ENCODE measurements at regions not wholly inside any gene's neighbourhood (a gene's known extent, or its start where the extent isn't known, plus 50 kb on each side); places are given as distances from the start of the nearest gene placed in this dataset.

DNA sequence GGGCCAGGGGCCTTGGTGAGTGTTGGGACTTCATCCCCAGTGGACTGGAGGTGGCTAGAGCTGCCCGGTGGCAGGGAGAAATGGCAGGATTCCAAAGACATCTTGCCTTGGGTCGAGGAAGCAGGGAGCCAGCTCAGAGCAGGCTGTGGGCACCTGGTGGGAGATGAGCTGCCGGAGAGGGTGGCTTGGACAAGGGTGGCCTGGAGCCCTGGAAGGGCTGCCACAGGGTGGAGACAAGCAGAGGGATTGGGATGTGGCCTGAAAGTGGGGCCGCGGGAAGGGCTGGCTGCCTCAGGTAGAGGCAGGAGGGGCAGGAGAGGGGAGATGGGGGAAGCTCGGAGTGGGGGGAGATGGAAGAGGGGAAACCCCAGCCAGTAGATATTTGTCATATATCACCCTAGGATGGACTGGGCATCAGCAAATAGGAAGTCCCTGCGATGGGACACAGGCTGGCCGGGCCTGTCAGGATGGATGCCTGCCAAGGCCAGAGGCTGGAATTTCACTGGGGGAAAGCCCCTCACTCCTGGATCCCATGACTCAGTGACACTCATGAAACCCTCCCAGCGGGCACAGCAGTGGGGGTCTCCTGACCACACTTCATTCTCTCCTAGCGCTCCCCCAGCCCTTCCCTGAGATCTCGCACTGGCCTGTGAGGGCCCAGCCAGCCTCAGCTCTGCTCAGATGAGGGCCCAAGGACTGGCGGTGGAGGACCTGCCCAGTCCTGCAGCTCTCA lies 72.0 kb upstream of the SHISAL1 start:
- H3K4me3 ChIP-seq (replicated peaks; ENCODE audit: low read depth, low read length): no peak overlapping the region
- DNase-seq (ENCODE audit: extremely low read depth, low read depth): no peak
- TF ChIP-seq, protein P1, sequence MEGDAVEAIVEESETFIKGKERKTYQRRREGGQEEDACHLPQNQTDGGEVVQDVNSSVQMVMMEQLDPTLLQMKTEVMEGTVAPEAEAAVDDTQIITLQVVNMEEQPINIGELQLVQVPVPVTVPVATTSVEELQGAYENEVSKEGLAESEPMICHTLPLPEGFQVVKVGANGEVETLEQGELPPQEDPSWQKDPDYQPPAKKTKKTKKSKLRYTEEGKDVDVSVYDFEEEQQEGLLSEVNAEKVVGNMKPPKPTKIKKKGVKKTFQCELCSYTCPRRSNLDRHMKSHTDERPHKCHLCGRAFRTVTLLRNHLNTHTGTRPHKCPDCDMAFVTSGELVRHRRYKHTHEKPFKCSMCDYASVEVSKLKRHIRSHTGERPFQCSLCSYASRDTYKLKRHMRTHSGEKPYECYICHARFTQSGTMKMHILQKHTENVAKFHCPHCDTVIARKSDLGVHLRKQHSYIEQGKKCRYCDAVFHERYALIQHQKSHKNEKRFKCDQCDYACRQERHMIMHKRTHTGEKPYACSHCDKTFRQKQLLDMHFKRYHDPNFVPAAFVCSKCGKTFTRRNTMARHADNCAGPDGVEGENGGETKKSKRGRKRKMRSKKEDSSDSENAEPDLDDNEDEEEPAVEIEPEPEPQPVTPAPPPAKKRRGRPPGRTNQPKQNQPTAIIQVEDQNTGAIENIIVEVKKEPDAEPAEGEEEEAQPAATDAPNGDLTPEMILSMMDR (IDR thresholded peaks at IDR 0.05; ENCODE audit: low read depth, low read length, missing control alignments): no peak

DNA sequence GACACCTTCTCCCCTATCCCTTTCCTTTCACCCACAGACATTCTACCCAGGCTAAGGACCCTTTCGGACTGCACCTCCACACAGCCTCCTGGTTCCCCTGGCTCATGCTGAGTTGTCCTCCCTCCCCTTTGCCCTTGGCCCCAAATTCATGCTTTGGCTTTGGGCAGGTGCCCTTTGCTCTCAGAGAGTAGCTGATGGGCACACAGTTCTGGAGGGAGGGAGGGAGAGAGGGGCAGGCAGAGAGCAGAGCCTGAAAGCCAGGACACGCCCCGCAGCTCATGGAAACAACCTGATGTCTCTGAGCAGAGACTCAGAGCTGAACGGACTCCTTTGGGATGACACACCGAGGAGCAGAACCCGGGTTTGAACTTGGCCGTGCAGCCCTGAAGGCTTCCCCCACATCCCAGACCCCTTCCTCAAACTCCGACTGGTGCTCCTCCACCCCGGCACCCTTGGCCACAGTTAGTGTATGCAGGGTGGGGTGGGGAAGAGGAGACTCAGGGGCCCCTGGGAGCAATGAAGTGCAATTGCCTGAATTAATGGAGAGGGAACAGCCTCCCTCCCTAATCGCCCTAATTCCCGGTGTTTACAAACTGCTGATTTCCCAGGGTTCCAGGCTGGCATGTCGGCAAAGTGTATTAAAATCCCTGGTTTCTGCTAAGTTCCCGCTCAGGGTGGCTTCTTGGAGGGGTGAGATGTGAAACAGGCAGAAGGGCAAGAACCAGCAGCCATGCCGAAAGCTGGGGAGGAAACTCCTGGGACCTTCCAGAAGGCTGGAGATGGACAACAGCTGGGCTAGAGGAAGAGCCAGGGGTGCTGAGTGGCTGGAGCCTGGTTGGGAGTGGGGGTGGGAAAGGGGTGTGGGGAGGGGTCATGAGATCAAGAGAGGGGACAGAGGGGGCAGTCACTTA lies 71.2 kb upstream of the SHISAL1 start:
- H3K4me3 ChIP-seq (replicated peaks; ENCODE audit: low read depth, low read length): no peak overlapping the region
- TF ChIP-seq, protein P1 (IDR thresholded peaks at IDR 0.05; ENCODE audit: low read depth, low read length, missing control alignments): no peak
- DNase-seq (ENCODE audit: extremely low read depth, low read depth): no peak

DNA sequence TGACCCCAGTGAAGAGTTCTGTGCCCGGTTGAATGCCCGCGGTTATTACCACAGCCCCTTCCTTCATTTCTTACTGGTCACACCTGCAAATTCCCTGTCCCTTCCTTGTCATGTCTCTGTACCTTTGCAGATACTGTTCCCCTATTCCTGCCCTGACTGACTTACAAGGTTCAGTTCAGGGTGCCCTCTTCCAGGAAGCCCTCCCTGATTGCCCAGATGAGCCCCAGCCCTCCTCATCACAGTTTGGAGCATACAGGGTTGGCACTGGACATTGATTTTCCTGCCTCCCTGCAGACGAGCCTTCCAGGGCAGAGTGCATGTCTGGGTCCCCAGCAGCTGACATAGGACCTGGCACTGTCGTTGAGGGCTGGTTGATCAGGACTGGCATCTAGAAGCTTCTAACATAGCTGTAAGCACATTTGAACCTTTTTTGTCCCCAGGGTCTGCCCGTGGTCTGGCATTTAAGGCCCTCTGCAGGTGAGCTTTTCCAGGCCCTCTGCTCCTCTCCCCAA lies 70.4 kb upstream of the SHISAL1 start:
- DNase-seq (ENCODE audit: extremely low read depth, low read depth): no peak
- H3K4me3 ChIP-seq (replicated peaks; ENCODE audit: low read depth, low read length): no peak overlapping the region
- TF ChIP-seq, protein P1 (IDR thresholded peaks at IDR 0.05; ENCODE audit: low read depth, low read length, missing control alignments): no peak

DNA sequence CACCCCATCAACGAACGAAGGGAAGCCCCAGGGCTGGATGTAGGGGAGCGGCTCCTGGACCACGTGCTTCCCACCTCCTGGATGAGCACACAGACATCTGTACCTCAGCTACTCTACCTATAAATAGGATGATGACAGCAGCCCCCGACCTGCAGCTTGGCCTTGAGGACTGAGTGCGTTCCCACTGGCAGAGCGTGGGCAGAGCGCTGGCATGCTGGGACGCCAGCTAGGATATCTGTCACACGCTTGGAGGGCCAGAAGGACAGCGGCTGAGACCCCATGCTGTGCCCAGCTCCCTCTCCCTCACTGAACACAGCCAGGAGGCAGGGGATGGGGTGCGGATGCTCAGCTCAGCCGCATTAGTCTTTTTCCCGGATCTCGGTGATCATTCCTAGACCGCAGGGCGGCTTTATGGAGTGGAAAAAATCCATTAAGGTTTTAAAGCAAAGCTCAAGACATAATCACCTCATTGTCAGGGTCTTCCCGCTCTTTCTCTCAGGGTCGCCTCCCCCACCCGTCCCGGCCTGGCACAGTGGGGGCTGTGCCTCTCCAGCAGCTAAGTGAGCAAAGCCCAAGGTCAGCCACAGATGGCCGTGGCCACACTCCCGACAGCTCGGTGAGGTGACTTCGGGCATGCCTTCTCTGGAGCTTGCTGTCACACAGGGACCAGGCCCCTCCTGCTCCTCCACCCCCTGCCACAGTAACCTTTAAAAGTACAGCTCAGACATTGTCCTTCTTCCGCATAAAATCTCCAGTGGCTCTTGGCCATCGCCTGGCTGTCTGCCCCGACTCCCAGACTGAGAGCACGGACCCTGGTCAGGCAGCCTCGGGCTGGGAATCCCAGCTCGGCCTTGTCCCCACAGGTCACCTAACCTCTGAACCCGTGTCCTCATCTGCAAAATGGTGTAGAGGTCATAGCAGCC lies 69.6 kb upstream of the SHISAL1 start:
- TF ChIP-seq, protein P1 (IDR thresholded peaks at IDR 0.05; ENCODE audit: low read depth, low read length, missing control alignments): no peak
- no peak for DNase-seq (ENCODE audit: extremely low read depth, low read depth)
- H3K4me3 ChIP-seq (replicated peaks; ENCODE audit: low read depth, low read length): no peak overlapping the region

DNA sequence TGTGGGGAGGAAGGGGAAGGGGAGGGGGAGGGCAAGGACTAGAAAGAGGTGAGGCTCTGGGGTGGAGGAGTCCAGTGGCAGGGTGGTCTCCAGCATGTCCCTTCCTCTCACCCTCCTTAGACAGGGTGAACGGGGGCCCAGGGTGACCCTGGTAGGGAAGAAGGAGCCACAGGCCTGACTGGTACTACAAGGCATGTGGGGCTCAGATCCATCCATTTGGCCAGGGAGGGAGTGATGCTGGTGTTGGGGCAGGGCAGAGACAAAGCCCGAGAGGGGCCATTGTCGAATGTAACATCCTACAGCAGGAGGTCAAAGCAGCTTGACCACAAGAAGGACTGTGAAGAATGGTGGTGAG lies 69.0 kb upstream of the SHISAL1 start:
- DNase-seq (ENCODE audit: extremely low read depth, low read depth): no peak
- TF ChIP-seq, protein P1 (IDR thresholded peaks at IDR 0.05; ENCODE audit: low read depth, low read length, missing control alignments): no peak

More for the DNA sequence above, 69.0 kb upstream of the SHISAL1 start:
- no peak overlapping the region for H3K4me3 ChIP-seq (replicated peaks; ENCODE audit: low read depth, low read length)

Data from HFF-Myc (cell line).